HG03432 (cell line): ENCODE measurements at regions not wholly inside any gene's neighbourhood (a gene's known extent, or its start where the extent isn't known, plus 50 kb on each side); places are given as distances from the start of the nearest gene placed in this dataset.

ENCODE experiments used
- ATAC-seq: cut with Tn5 transposase; IDR thresholded peaks from one replicate; pipeline ENCODE4 v1.9.1; 2021; ENCODE audit warnings: mild to moderate bottlenecking, moderate library complexity; ENCODE audit not compliant: unreplicated experiment

DNA sequence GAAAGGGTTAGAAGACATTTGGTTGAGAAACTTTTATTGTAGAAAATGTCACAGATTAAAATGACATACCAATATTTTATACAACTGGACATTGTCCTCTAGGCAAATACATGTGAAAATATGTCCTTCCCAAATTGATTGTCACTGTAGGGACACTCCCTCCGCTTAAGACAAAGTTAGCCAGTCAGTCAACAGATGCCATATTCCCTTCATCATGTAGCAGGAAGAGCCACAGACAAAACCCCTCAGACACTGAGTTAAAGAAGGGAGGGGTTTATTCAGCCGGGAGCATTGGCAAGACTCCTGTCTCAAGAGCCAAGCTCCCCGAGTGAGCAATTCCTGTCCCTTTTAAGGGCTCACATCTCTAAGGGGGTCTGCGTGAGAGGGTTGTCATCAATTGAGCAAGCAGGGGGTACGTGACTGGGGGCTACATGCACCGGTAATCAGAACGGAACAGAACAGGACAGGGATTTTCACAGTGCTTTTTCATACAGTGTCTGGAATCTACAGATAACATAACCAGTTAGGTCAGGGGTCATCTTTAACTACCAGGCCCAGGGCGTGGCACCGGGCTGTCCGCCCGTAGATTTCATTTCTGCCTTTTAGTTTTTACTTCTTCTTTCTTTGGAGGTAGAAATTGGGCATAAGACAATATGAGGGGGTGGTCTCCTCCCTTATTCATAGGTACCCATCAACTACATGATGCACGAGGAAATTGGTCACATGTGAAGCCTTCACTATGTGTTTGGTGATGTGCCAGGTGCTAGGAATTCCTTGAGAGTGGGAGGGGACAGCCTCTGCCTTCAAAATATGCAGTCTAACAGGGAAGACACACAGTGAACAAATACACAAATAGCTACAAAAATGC, 155.7 kb upstream of the CDYL start:
- no peak for ATAC-seq

- ATAC-seq = no peak
Observed at GRCh38 chr6:4616311-4616710, 159.9 kb upstream of the CDYL start.

GRCh38 chr6:4615891-4616290, 160.3 kb upstream of the CDYL start:
- no peak for ATAC-seq

DNA sequence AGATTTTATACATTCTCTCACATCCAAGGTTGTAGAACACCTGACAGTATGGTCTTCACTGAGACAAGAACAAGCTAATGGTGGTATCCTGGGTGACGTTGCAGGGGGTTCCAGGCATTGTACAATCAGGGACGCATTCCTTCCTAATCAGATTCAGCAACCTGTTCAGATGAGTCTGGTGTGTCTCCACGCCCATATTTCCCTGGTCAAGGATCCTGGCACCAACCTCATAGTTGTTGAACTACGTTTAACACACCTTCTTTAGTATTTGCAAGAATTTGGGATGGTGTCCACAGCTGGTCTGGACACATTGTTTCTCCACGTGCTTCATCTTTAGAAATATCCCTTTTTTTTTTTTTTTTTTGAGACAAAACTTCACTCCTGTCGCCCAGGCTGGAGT, 161.0 kb upstream of the CDYL start:
- ATAC-seq = no peak

DNA sequence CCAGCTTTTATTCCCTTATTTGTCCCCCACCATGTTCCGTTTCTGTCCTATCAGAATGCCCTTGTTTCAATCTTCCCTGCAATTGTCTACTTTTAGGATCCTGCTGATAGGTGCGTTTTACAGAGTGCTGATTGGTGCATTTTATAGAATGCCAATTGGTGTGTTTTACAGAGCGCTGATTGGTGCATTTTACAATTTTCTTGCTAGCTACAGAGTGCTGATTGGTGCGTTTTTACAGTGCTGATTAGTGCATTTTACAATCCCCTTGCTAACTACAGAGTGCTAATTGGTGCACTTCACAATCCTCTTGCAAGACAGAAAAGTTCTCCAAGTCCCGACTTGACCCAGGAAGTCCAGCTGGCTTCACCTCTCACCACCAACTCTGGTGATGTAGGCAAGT, 161.6 kb upstream of the CDYL start:
- ATAC-seq = no peak

- ATAC-seq = no peak
Observed at GRCh38 chr6:4613795-4614194, 162.4 kb upstream of the CDYL start.

- no peak for ATAC-seq
Observed at GRCh38 chr6:4613381-4613780, 162.8 kb upstream of the CDYL start.

- ATAC-seq = no peak
Observed at GRCh38 chr6:4612636-4613171, 163.5 kb upstream of the CDYL start.

GRCh38 chr6:4611429-4612129, 164.6 kb upstream of the CDYL start:
- ATAC-seq = no peak

GRCh38 chr6:4610256-4610655, 165.9 kb upstream of the CDYL start:
- no peak for ATAC-seq

- no peak for ATAC-seq
Observed at GRCh38 chr6:4608361-4609115, 167.7 kb upstream of the CDYL start.

DNA sequence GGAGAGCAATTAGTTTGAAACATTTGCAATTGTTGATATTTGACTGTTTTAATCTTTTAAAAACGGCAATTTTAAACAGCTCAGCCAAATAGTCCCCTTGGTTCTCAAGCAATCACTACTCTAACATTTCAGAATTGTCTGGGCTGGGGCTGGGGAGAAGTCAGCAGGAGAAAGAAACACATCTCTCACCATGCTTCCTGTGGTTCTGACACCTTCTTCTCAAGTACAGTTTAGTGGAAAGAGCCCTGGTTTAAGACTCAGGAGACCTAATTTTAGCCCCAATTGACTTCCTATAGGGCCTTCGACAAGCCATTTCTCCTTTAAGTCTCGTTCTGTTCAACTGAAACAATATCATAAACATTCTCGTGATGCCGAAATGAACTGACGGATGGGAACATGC, 168.4 kb upstream of the CDYL start:
- ATAC-seq = no peak

DNA sequence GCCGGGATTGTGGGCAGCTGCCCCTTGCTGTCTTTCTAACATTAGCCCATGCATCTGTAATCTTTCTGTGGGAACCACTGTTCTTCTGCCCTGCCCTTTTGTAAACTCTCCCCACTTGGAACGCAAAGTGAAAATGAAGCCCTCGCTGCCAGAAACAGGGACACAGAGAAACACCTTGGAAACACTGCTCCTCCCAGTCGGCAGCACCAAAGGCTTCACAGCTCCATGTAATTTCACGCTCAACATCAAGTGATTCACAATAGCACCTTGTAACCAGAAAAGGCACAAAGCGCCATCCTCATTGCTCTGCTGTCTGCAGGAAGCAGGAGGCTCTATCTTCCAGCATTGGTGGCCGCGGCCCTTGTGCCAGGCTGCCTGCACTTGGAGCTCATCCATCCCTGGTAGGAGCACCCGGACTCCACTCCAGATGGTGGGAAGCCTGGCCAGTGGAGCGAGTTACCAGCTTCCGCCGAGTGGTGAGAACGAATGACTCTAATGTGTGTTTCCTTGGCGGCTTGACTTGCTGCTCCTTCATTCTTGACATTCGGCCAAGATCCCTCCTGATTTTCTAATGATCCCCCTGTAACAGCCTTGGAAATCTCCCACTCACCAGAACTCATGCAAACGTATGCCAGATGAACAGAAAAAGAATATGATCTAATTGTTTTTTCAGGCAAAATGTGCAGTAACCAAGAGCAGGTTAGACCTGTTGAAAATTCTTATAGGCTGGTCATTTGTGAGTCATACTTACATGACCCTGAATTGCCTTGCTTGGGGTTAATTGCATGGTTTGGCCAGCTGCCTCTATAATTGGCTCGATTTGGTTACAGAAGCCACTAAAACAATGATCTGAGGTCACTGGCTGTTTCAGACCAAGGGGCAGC, 169.1 kb upstream of the CDYL start:
- no peak for ATAC-seq

DNA sequence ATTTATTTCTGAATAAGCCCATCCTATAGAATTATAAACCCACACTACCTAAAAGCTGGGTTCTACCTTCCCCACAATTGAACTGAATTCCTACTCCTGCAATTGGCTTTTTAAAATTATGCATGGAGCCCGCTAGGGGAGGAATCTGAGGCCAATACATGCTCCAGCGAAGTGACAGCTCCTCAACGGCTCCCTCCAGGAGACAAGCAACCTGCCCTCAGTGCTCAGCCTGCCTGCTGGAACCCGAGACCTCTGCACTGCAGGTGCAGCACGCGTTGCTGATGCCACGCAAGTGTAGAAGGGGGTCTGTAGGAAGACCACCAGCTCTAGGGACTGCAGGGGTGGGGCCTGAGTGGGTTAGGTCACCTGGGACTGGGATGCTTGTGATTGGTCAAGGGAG, 170.2 kb upstream of the CDYL start:
- no peak for ATAC-seq

DNA sequence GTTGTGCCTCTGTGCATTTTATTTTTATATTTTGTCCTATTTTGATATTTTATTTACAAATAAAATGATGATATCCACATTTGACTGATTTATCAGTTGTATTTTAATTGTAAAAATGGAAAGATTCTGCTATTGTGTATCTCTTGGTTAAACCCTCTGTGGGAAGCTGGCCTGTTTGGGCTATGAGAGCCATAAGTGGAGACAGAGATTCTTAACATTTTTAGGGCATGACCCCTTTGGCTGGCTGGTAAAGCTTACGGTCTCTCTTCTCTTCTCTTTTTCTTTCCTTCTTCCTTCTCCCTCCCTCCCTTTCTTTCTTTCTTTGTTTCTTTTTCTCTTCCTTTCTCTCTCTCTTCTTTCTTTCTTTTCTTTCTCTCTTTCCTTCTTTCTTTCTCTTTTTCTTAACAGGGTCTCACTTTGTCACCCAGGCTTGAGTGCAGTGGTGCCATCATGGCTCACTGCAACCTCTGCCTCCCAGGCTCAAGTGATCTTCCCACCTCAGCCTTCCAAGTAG, 172.3 kb upstream of the CDYL start:
- no peak for ATAC-seq

DNA sequence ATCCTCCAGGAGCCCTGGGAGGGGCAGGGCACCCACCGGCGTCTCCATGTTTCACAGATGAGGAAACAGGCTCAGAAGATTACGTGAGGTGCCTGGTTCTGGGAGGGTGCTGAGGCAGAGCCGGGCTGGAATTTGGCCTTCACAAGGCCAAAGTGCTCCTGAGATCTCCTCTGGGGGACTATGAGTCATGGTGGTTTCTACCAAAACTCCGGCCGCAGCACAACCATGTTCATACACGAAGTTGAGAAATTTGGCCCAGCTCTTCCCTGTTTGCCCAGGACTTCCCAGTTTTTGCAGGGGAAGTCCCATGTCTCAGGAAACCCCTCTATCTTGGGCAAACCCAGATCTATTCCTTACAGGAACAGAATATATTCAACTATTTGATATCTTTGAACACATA, 172.9 kb upstream of the CDYL start:
- no peak for ATAC-seq

GRCh38 chr6:4599924-4600323, 176.3 kb upstream of the CDYL start:
- no peak for ATAC-seq

DNA sequence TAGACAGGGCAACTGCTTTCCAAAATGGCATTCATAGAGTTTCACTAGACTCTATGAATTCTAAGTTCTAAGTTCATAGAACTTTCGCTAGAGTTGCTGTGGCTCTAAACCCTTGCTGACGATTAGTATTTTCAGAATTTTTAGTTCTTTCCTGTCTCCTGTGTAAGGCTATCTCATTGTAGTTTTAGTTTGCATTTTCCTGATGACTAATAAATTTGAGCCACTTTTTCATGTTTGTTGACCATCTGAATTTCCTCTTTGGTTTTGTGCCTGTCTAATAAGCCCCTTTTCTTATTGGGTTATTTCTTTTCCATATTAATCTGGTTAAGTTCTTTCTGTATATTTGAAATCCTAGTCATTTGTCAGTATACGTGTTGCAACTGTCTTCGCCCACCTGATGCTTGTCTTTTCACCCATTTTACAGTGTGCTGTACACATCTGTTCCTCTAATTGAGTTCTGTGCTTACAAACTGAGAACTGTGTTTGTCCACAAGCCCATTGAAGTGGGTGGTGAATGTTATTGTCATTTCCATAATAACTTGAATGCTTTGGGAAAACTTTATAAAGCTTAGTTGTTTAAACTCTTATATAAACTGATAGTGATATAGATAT, 177.7 kb upstream of the CDYL start:
- no peak for ATAC-seq

DNA sequence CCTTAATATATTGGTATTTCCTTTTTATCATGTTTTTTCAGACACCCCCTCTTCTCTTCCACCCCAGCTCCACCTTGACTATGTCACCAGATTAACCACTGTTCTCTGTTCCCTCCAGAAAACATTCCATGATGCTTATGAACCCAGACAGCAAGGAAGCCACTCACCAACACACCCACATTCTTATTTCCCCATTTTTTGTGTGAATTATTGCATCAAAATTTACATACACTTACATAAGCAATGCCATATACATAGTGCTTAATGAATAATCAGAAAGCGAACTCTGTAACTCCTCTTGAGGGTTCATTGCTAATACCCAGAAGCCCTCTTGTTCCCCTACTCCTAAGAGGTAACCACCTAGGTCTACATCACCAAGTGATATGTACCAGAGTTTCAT, 182.3 kb upstream of the CDYL start:
- ATAC-seq = no peak

DNA sequence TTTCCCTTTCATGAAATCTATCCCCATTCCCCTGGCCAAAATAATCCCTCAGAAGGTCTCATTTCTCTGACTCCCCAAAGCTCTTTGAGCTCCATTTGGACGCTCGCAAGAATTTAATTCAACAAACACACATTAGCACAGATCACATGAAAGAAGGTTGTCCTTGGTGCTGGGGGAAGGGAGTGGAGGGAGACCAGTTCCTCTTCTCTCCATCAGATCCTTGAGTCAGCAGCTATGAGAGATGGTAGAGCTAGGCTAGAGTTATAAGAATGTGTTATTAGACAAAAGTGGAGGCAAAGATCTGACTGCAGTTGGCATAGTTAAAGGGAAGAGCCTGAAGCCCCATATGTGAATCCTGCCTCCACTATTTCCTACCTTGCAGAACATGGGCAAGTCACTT, 184.2 kb upstream of the CDYL start:
- ATAC-seq = no peak
